Mesothelial cell of epicardium (in vitro differentiated cells): ENCODE measurements at regions not wholly inside any gene's neighbourhood (a gene's known extent, or its start where the extent isn't known, plus 50 kb on each side); places are given as distances from the start of the nearest gene placed in this dataset.
A peak's percentile ranks its signal among the peaks of the same experiment; 100 is the strongest.

Experiments used
- DNase-seq, 2 experiments: peaks; one replicate each; pipeline ENCODE4 v3.0.0; 2021; ENCODE audit warnings: low spot score in 2 of 2; ENCODE audit not compliant: unreplicated experiment in 2 of 2
- H3K27ac Mint-ChIP-seq: 2 replicates; pipeline ENCODE4 v1.8.0; 2021; ENCODE audit warnings: mixed read lengths
- H3K27me3 Mint-ChIP-seq: 2 replicates; pipeline ENCODE4 v1.8.0; 2021; ENCODE audit warnings: low read depth, mixed read lengths
- H3K36me3 Mint-ChIP-seq: 2 replicates; pipeline ENCODE4 v1.8.0; 2021; ENCODE audit warnings: mixed read lengths
- H3K4me1 Mint-ChIP-seq: 2 replicates; pipeline ENCODE4 v1.8.0; 2021; ENCODE audit warnings: mixed read lengths
- H3K4me3 Mint-ChIP-seq: 2 replicates; pipeline ENCODE4 v1.8.0; 2021; ENCODE audit warnings: mild to moderate bottlenecking, moderate library complexity, mixed read lengths
- H3K9me3 Mint-ChIP-seq: 2 replicates; pipeline ENCODE4 v1.8.0; 2021; ENCODE audit warnings: mixed read lengths
- TF ChIP-seq, protein P1 (sequence below): fragments of 200-600 bp; sonication (generic); IDR thresholded peaks from one replicate; pipeline ENCODE4 v1.5.0; 2021; ENCODE audit warnings: antibody characterized with exemption; ENCODE audit not compliant: unreplicated experiment

DNA sequence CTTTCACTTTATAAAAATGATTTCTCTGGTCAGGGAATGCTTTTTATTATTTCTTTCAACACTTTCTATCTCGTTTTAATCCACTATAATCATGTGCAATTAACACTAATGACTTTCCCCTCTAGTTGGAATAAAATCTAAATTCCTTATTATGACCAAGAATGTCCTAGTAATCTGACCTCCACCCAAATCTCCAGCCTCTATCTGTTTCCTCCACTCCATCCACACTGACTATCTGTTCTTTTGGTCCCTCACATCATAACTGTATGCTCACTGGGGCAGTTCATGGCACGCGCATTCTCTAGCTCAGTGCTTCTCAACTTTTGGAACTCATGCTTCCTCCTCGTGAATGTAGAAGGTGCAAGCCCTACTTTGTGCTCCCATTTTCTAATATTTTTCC, 244.7 kb downstream of the POSTN start:
- H3K4me3 Mint-ChIP-seq, result no peak overlapping the region
- H3K27ac Mint-ChIP-seq, result no peak overlapping the region

DNA sequence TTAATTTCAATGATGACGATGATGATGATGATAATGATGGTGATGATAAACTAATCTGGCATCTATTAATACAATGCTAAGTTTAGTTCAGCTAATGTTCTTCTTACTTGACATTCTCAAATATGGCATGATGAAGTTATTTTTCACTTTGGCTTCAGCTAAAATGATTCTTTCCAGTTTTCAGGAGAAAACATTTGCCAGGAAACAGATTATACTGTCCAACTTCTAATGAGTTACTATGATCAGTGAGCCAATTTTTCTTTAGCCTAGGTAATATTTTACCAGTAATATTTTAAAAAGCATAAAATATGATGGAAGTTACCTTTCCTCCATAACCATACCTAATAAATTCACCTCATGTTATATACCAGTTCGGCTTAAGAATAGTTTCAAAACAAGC, 245.7 kb upstream of the CSNK1A1L start:
- H3K27ac Mint-ChIP-seq, result no peak overlapping the region
- TF ChIP-seq, protein P1, sequence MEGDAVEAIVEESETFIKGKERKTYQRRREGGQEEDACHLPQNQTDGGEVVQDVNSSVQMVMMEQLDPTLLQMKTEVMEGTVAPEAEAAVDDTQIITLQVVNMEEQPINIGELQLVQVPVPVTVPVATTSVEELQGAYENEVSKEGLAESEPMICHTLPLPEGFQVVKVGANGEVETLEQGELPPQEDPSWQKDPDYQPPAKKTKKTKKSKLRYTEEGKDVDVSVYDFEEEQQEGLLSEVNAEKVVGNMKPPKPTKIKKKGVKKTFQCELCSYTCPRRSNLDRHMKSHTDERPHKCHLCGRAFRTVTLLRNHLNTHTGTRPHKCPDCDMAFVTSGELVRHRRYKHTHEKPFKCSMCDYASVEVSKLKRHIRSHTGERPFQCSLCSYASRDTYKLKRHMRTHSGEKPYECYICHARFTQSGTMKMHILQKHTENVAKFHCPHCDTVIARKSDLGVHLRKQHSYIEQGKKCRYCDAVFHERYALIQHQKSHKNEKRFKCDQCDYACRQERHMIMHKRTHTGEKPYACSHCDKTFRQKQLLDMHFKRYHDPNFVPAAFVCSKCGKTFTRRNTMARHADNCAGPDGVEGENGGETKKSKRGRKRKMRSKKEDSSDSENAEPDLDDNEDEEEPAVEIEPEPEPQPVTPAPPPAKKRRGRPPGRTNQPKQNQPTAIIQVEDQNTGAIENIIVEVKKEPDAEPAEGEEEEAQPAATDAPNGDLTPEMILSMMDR, result no peak
- peaks cover 16% of the 10 kb centered on the region for H3K4me1 Mint-ChIP-seq
- H3K4me3 Mint-ChIP-seq, result no peak overlapping the region
- no peaks in the 10 kb centered on the region for H3K27me3 Mint-ChIP-seq
- H3K9me3 Mint-ChIP-seq, result peaks cover 17% of the 10 kb centered on the region
- H3K36me3 Mint-ChIP-seq, result peaks cover 7% of the 10 kb centered on the region
- DNase-seq, result no peak

More for the DNA sequence above, 244.7 kb downstream of the POSTN start:
- TF ChIP-seq, protein P1, result no peak
- Mint-ChIP-seq H3K4me1 (no peaks in the 10 kb centered on the region), H3K27me3 (no peaks in the 10 kb centered on the region), H3K9me3 (peaks cover 13% of the 10 kb centered on the region), H3K36me3 (peaks cover 4% of the 10 kb centered on the region)
- no peak for DNase-seq

DNA sequence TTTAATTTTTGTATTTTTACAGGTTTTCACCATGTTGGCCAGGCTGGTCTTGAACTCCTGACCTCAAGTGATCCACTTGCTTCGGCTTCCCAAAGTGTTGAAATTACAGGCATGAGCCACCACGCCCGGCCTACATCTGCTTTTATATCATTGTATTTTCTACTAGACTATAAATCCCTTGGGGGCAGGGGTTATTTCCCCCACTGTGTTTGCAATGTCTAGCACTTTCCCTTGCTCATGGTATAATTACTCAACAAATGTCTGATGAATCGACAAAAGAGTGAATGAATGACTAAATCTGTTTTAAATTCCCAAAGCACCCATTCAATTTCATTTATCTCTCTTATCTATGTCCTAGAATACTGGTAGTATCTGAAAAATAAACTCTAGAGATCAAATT, 244.5 kb upstream of the CSNK1A1L start:
- no peak overlapping the region for H3K27ac Mint-ChIP-seq

DNA sequence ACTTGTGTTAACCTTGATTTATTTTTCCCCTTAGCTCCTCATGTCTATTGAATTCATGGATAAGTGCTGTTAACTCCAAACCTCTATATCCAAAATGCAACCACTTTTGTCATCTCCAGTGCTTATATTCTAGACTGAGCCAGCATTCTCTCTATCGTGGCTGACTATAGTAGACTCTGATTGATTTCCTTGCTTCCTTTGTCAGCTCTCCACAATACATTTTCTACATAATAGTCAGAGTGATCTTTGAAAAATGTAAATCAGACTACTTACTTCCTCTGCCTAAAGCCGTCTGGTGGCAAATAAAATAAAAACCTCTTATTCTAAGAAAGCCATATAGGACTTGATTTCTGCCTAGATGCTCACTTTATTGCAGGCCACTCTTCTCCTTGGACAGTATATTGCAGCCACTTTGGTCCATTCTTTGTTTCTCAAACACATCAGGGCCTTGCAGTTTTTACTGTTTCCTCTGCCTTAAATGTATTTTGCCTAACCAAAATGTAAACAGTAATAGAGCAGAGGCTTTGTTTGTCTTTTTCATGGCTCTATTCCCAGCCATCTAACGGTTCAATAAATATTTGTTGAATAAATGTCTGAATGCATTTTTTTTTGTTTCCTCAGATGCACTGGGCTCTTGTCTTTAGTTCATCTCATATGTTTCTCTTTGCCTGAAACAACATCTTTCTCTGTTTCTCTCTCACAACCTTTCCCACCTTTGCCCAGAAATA, 243.6 kb upstream of the CSNK1A1L start:
- DNase-seq, result no peak
- Mint-ChIP-seq H3K4me1 (peaks cover 34% of the 10 kb centered on the region), H3K27me3 (no peaks in the 10 kb centered on the region), H3K4me3 (no peak overlapping the region), H3K9me3 (peaks cover 17% of the 10 kb centered on the region), H3K36me3 (peaks cover 7% of the 10 kb centered on the region), H3K27ac (peak overlapping the region; percentile 10)
- TF ChIP-seq, protein P1, result no peak

More for the DNA sequence above, 244.5 kb upstream of the CSNK1A1L start:
- no peaks in the 10 kb centered on the region for H3K27me3 Mint-ChIP-seq
- no peak for DNase-seq
- peaks cover 7% of the 10 kb centered on the region for H3K36me3 Mint-ChIP-seq
- H3K9me3 Mint-ChIP-seq, result peaks cover 17% of the 10 kb centered on the region
- H3K4me1 Mint-ChIP-seq, result peaks cover 29% of the 10 kb centered on the region
- H3K4me3 Mint-ChIP-seq, result no peak overlapping the region
- TF ChIP-seq, protein P1, result no peak

DNA sequence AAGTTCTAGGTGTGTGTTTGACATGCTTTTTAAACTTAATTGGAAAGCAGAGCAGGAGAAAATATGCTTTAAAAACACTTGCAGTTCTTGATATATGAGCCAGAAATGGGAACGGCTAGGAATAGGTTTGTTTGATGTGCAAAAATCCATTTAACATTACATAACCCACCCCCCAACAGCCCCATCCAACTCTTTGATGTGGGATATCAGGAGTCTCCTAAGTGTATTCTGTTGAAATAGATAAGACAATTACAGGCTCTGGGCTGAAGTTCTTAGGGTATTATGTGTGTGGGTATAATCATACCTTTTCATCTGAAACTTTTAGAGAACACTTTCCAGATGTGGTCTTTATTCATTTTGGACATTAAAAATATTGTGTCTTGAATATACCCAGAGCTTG, 240.4 kb upstream of the CSNK1A1L start:
- H3K4me3 Mint-ChIP-seq, result no peak overlapping the region
- peaks cover 45% of the 10 kb centered on the region for H3K4me1 Mint-ChIP-seq
- H3K27ac Mint-ChIP-seq, result peak overlapping the region; percentile 67
- H3K36me3 Mint-ChIP-seq, result peaks cover 7% of the 10 kb centered on the region
- H3K9me3 Mint-ChIP-seq, result peaks cover 15% of the 10 kb centered on the region
- TF ChIP-seq, protein P1, result no peak
- no peak for DNase-seq
- H3K27me3 Mint-ChIP-seq, result no peaks in the 10 kb centered on the region
